Mesothelial cell of epicardium (in vitro differentiated cells): ENCODE measurements at regions not wholly inside any gene's neighbourhood (a gene's known extent, or its start where the extent isn't known, plus 50 kb on each side); places are given as distances from the start of the nearest gene placed in this dataset.
A peak's percentile ranks its signal among the peaks of the same experiment; 100 is the strongest.

Experiments
- DNase-seq, 2 experiments: peaks; one replicate each; pipeline ENCODE4 v3.0.0; 2021; ENCODE audit warnings: low spot score in 2 of 2; ENCODE audit not compliant: unreplicated experiment in 2 of 2
- H3K27ac Mint-ChIP-seq: 2 replicates; pipeline ENCODE4 v1.8.0; 2021; ENCODE audit warnings: mixed read lengths
- H3K27me3 Mint-ChIP-seq: 2 replicates; pipeline ENCODE4 v1.8.0; 2021; ENCODE audit warnings: low read depth, mixed read lengths
- H3K36me3 Mint-ChIP-seq: 2 replicates; pipeline ENCODE4 v1.8.0; 2021; ENCODE audit warnings: mixed read lengths
- H3K4me1 Mint-ChIP-seq: 2 replicates; pipeline ENCODE4 v1.8.0; 2021; ENCODE audit warnings: mixed read lengths
- H3K4me3 Mint-ChIP-seq: 2 replicates; pipeline ENCODE4 v1.8.0; 2021; ENCODE audit warnings: mild to moderate bottlenecking, moderate library complexity, mixed read lengths
- H3K9me3 Mint-ChIP-seq: 2 replicates; pipeline ENCODE4 v1.8.0; 2021; ENCODE audit warnings: mixed read lengths
- CTCF ChIP-seq: fragments of 200-600 bp; sonication (generic); IDR thresholded peaks from one replicate; pipeline ENCODE4 v1.5.0; 2021; ENCODE audit warnings: antibody characterized with exemption; ENCODE audit not compliant: unreplicated experiment

GRCh38 chr13:47621931-47622330 lies 379.1 kb downstream of the SUCLA2 start:
- peak overlapping the region; percentile 15 for H3K27ac Mint-ChIP-seq
- H3K9me3 Mint-ChIP-seq: peaks cover 15% of the 10 kb centered on the region
- peaks cover 15% of the 10 kb centered on the region for H3K4me1 Mint-ChIP-seq
- H3K36me3 Mint-ChIP-seq: no peaks in the 10 kb centered on the region
- TF ChIP-seq CTCF: no peak
- DNase-seq: no peak
- peaks cover 24% of the 10 kb centered on the region for H3K27me3 Mint-ChIP-seq
- no peak overlapping the region for H3K4me3 Mint-ChIP-seq

- no peaks in the 10 kb centered on the region for H3K4me1 Mint-ChIP-seq
- peak; percentile 52 for TF ChIP-seq CTCF
- H3K9me3 Mint-ChIP-seq: peaks cover 26% of the 10 kb centered on the region
- H3K36me3 Mint-ChIP-seq: no peaks in the 10 kb centered on the region
- DNase-seq: no peak
- no peak overlapping the region for H3K4me3 Mint-ChIP-seq
- no peaks in the 10 kb centered on the region for H3K27me3 Mint-ChIP-seq
- H3K27ac Mint-ChIP-seq: no peak overlapping the region
Observed at GRCh38 chr13:47611664-47612288, 389.3 kb downstream of the SUCLA2 start.

- Mint-ChIP-seq H3K27ac (no peak overlapping the region), H3K27me3 (no peaks in the 10 kb centered on the region), H3K4me3 (no peak overlapping the region), H3K36me3 (no peaks in the 10 kb centered on the region), H3K9me3 (peaks cover 27% of the 10 kb centered on the region), H3K4me1 (no peaks in the 10 kb centered on the region)
- no peak for DNase-seq
- TF ChIP-seq CTCF: no peak
Observed at GRCh38 chr13:47610687-47611086, 390.4 kb downstream of the SUCLA2 start.

GRCh38 chr13:47603365-47603764 lies 397.7 kb downstream of the SUCLA2 start:
- Mint-ChIP-seq H3K9me3 (peaks cover 18% of the 10 kb centered on the region), H3K27me3 (no peaks in the 10 kb centered on the region), H3K4me1 (no peaks in the 10 kb centered on the region), H3K4me3 (no peak overlapping the region), H3K36me3 (no peaks in the 10 kb centered on the region), H3K27ac (no peak overlapping the region)
- DNase-seq: no peak
- no peak for TF ChIP-seq CTCF

GRCh38 chr13:47598340-47598911 lies 402.6 kb downstream of the SUCLA2 start:
- H3K4me1 Mint-ChIP-seq: peaks cover 2% of the 10 kb centered on the region
- no peak for TF ChIP-seq CTCF
- H3K27ac Mint-ChIP-seq: no peak overlapping the region
- DNase-seq: no peak
- H3K4me3 Mint-ChIP-seq: no peak overlapping the region
- no peaks in the 10 kb centered on the region for H3K36me3 Mint-ChIP-seq
- H3K9me3 Mint-ChIP-seq: peaks cover 13% of the 10 kb centered on the region
- no peaks in the 10 kb centered on the region for H3K27me3 Mint-ChIP-seq
